IMR-90 (cell line): ENCODE measurements at regions not wholly inside any gene's neighbourhood (a gene's known extent, or its start where the extent isn't known, plus 50 kb on each side); places are given as distances from the start of the nearest gene placed in this dataset.

Source experiments
- ATAC-seq: fragments of 200-7000 bp; cut with Tn5 transposase; 2 replicates; pipeline ENCODE4 v1.9.1; 2020; ENCODE audit warnings: low read depth, mild to moderate bottlenecking, moderate library complexity
- BruUV-seq: library from RNA; stranded (reverse); fragments of 400-500 nt; replicated peaks from 2 replicates; lab custom pipeline; 2021; lab: Mats Ljungman, UMichigan
- CTCF ChIA-PET: fragments of 300-600 bp; formaldehyde crosslinking; extraction: SDS; loops from one replicate; lab custom pipeline; 2021; ENCODE audit warnings: antibody characterized with exemption; lab: Yijun Ruan, JAX
- POLR2A ChIA-PET: fragments of 300-600 bp; sonication (Branson Sonifier 250); formaldehyde crosslinking; loops from one replicate; lab custom pipeline; 2022; ENCODE audit warnings: antibody characterized with exemption; ENCODE audit not compliant: unreplicated experiment; lab: Charles Lee
- DNase-seq: peaks from one replicate; pipeline ENCODE4 v3.0.0; 2013
- H2AFZ ChIP-seq: replicated peaks from 2 replicates; pipeline ENCODE3; 2013; ENCODE audit warnings: low read length, mild to moderate bottlenecking; ENCODE audit not compliant: poor library complexity
- H2AK5ac ChIP-seq: 2 replicates; pipeline ENCODE4 v1.6.1; 2013; ENCODE audit warnings: low read depth, low read length, inconsistent platforms
- H2AK9ac ChIP-seq: replicated peaks from 2 replicates; pipeline ENCODE3; 2013; ENCODE audit warnings: mild to moderate bottlenecking, low read depth, low read length, moderate library complexity; ENCODE audit not compliant: poor library complexity
- H2BK120ac ChIP-seq: 2 replicates; pipeline ENCODE4 v1.6.1; 2013; ENCODE audit warnings: low read depth, low read length, inconsistent platforms
- H2BK15ac ChIP-seq: 3 replicates; pipeline ENCODE4 v1.6.1; 2013; ENCODE audit warnings: low read depth, low read length, inconsistent platforms
- H2BK20ac ChIP-seq: 2 replicates; pipeline ENCODE4 v1.6.1; 2013; ENCODE audit warnings: low read depth, mild to moderate bottlenecking, inconsistent platforms, low read length, moderate library complexity
- H2BK5ac ChIP-seq: 2 replicates; pipeline ENCODE4 v1.6.1; 2013; ENCODE audit warnings: mild to moderate bottlenecking, low read depth, low read length, inconsistent platforms; ENCODE audit not compliant: poor library complexity, severe bottlenecking
- H3K14ac ChIP-seq: replicated peaks from 2 replicates; pipeline ENCODE4 v1.6.1; 2013; ENCODE audit warnings: low read depth, low read length, inconsistent platforms
- H3K18ac ChIP-seq: 2 replicates; pipeline ENCODE4 v1.6.1; 2013; ENCODE audit warnings: low read depth, low read length, control low read depth
- H3K23ac ChIP-seq: 2 replicates; pipeline ENCODE4 v1.6.1; 2013; ENCODE audit warnings: low read depth, low read length, inconsistent platforms
- H3K27ac ChIP-seq: 2 replicates; pipeline ENCODE4 v1.5.1; 2013; ENCODE audit warnings: mild to moderate bottlenecking, control low read depth, low read length; ENCODE audit not compliant: insufficient read depth
- H3K27me3 ChIP-seq: 2 replicates; pipeline ENCODE4 v1.6.1; 2013; ENCODE audit warnings: low read length; ENCODE audit not compliant: control insufficient read depth, insufficient read depth
- H3K36me3 ChIP-seq: 2 replicates; pipeline ENCODE4 v1.6.1; 2013; ENCODE audit warnings: low read length, mixed read lengths; ENCODE audit not compliant: control insufficient read depth, insufficient read depth
- H3K4ac ChIP-seq: 2 replicates; pipeline ENCODE4 v1.6.1; 2013; ENCODE audit warnings: low read depth, low read length, inconsistent platforms
- H3K4me1 ChIP-seq: 2 replicates; pipeline ENCODE4 v1.6.1; 2013; ENCODE audit warnings: low read length, mixed read lengths; ENCODE audit not compliant: control insufficient read depth, insufficient read depth
- H3K4me2 ChIP-seq: 2 replicates; pipeline ENCODE4 v1.6.1; 2013; ENCODE audit warnings: low read depth, mild to moderate bottlenecking, control low read depth, low read length, moderate library complexity
- H3K4me3 ChIP-seq: 2 replicates; pipeline ENCODE4 v1.5.1; 2013; ENCODE audit warnings: low read depth, mild to moderate bottlenecking, control low read depth, low read length, moderate library complexity; ENCODE audit not compliant: insufficient read depth
- H3K56ac ChIP-seq: 2 replicates; pipeline ENCODE4 v1.6.1; 2013; ENCODE audit warnings: low read length, inconsistent platforms; ENCODE audit not compliant: insufficient read depth; ENCODE audit errors: extremely low read depth
- H3K79me1 ChIP-seq, 2 experiments: 2 replicates each; pipeline ENCODE4 v1.6.1; 2013; ENCODE audit warnings: low read length in 2 of 2, inconsistent platforms in 1 of 2, low read depth in 1 of 2
- H3K9ac ChIP-seq: 2 replicates; pipeline ENCODE4 v1.6.1; 2013; ENCODE audit warnings: low read depth, low read length, control low read depth
- H3K9me1 ChIP-seq: 2 replicates; pipeline ENCODE4 v1.6.1; 2013; ENCODE audit warnings: low read length, inconsistent platforms; ENCODE audit not compliant: insufficient read depth
- H3K9me3 ChIP-seq: 2 replicates; pipeline ENCODE4 v1.6.1; 2013; ENCODE audit warnings: low read length; ENCODE audit not compliant: control insufficient read depth, insufficient read depth
- H4K20me1 ChIP-seq: 2 replicates; pipeline ENCODE4 v1.6.1; 2013; ENCODE audit warnings: low read length, inconsistent platforms; ENCODE audit not compliant: insufficient read depth
- H4K5ac ChIP-seq: 2 replicates; pipeline ENCODE4 v1.6.1; 2013; ENCODE audit warnings: mild to moderate bottlenecking, low read depth, low read length, control low read depth
- H4K8ac ChIP-seq, 2 experiments: 2 replicates each; pipeline ENCODE4 v1.6.1; 2013; ENCODE audit warnings: low read depth in 2 of 2, low read length in 2 of 2, control low read depth in 1 of 2, inconsistent platforms in 1 of 2
- H4K91ac ChIP-seq: 2 replicates; pipeline ENCODE4 v1.6.1; 2013; ENCODE audit warnings: low read depth, low read length, inconsistent platforms; ENCODE audit not compliant: insufficient read depth
- CEBPB ChIP-seq: IDR thresholded peaks from 2 replicates; pipeline ENCODE4 v1.6.1; 2012; ENCODE audit warnings: low read depth, low read length, improper control_type of control experiment
- CHD1 ChIP-seq: IDR thresholded peaks from 2 replicates; pipeline ENCODE4 v1.6.1; 2012; ENCODE audit warnings: low read depth, low read length, improper control_type of control experiment
- CTCF ChIP-seq: conservative IDR thresholded peaks from 2 replicates; pipeline ENCODE4 v1.5.1; 2012; ENCODE audit warnings: mild to moderate bottlenecking, low read depth, low read length, improper control_type of control experiment
- ELK1 ChIP-seq: fragments of 150-350 bp; IDR thresholded peaks from 2 replicates; pipeline ENCODE4 v1.6.1; 2016; ENCODE audit warnings: low read depth, mild to moderate bottlenecking, low read length, moderate library complexity, borderline replicate concordance
- FOS ChIP-seq: fragments of 150-350 bp; IDR thresholded peaks from 2 replicates; pipeline ENCODE4 v1.6.1; 2016; ENCODE audit warnings: low read depth, low read length
- MAFK ChIP-seq: IDR thresholded peaks from 2 replicates; pipeline ENCODE4 v1.6.1; 2012; ENCODE audit warnings: low read depth, low read length, improper control_type of control experiment
- MAZ ChIP-seq: IDR thresholded peaks from 2 replicates; pipeline ENCODE4 v1.6.1; 2012; ENCODE audit warnings: low read depth, mild to moderate bottlenecking, low read length, improper control_type of control experiment, moderate library complexity, borderline replicate concordance
- MXI1 ChIP-seq: IDR thresholded peaks from 2 replicates; pipeline ENCODE4 v1.6.1; 2012; ENCODE audit warnings: low read depth, mild to moderate bottlenecking, low read length, moderate library complexity, borderline replicate concordance
- NFE2L2 ChIP-seq: fragments of 150-350 bp; IDR thresholded peaks from 2 replicates; pipeline ENCODE4 v1.6.1; 2016; ENCODE audit warnings: low read depth, mild to moderate bottlenecking, low read length
- POLR2A ChIP-seq: IDR thresholded peaks from 2 replicates; pipeline ENCODE4 v1.6.1; 2012; ENCODE audit warnings: mild to moderate bottlenecking, low read depth, low read length
- RAD21 ChIP-seq: IDR thresholded peaks from 2 replicates; pipeline ENCODE4 v1.6.1; 2012; ENCODE audit warnings: low read length, improper control_type of control experiment
- RCOR1 ChIP-seq: IDR thresholded peaks from 2 replicates; pipeline ENCODE4 v1.6.1; 2012; ENCODE audit warnings: mild to moderate bottlenecking, low read length, improper control_type of control experiment; ENCODE audit not compliant: insufficient replicate concordance
- SMC3 ChIP-seq: fragments of 150-350 bp; IDR thresholded peaks from 2 replicates; pipeline ENCODE4 v1.6.1; 2016; ENCODE audit warnings: low read depth, mild to moderate bottlenecking, antibody characterized with exemption, low read length, moderate library complexity
- WGBS, 2 experiments: methylation state at CpG; one replicate each; pipeline versions ENCODE4 v1.1.5 to v1.1.7; 2013; ENCODE audit warnings: missing lambda C conversion rate in 2 of 2; ENCODE audit not compliant: insufficient read length in 1 of 2; ENCODE audit errors: extremely low coverage in 2 of 2; 5-methylcytosine and 5-hydroxymethylcytosine counted together
- dilution Hi-C: fragments of 300-500 bp; cut with HindIII; formaldehyde crosslinking; loops from one replicate; pipeline ENCODE4 v1.14.3; 2018; ENCODE audit warnings: low sequenced_read_pairs; ENCODE audit not compliant: unreplicated experiment
- in situ Hi-C: fragments of 300-500 bp; cut with MboI; formaldehyde crosslinking; loops from 3 replicates; pipeline ENCODE4 v1.14.3; 2019; ENCODE audit warnings: low sequenced_read_pairs, inconsistent platforms, mixed read lengths
- intact Hi-C: fragments of 100-400 bp; cut with micrococcal nuclease; formaldehyde crosslinking; loops from 2 replicates; pipeline ENCODE4 v1.10.0; 2022
- TF ChIP-seq, protein P1 (sequence below): fragments of 150-350 bp; IDR thresholded peaks from 2 replicates; pipeline ENCODE4 v1.6.1; 2017; ENCODE audit warnings: mild to moderate bottlenecking, antibody characterized with exemption, low read length, low read depth

GRCh38 chr3:22960105-22960984, 242.8 kb upstream of the UBE2E2 start:
- H3K4me2 ChIP-seq, result no peak overlapping the region
- no peaks in the 10 kb centered on the region for H3K4me1 ChIP-seq
- H3K27me3 ChIP-seq, result no peaks in the 10 kb centered on the region
- H3K18ac ChIP-seq, result no peak overlapping the region
- H3K56ac ChIP-seq, result no peak overlapping the region
- DNase-seq (peak; percentile 26), ATAC-seq (0 out of 2 replicates have a peak, but pooled peaks have one; percentile 40)
- H3K79me1 ChIP-seq, result no peaks in the 10 kb centered on the region
- no peak overlapping the region for H4K8ac ChIP-seq
- no peak overlapping the region for H3K4me3 ChIP-seq
- no peak overlapping the region for H2BK20ac ChIP-seq
- ChIA-PET POLR2A (interaction anchor here (0.6 kb wide), 1 partner anchor 25 kb away, joined by 3 read pairs; no protein-coding TSS in a partner anchor), CTCF (interaction anchor here (0.7 to 1.0 kb wide), 3 partner anchors 23 to 38 kb away, joined by 4 to 6 read pairs (median 6); no protein-coding TSS in a partner anchor)
- H3K4ac ChIP-seq, result no peak overlapping the region
- H2BK120ac ChIP-seq, result no peak overlapping the region
- H2AK5ac ChIP-seq, result no peak overlapping the region
- in situ Hi-C loops, result loop anchor here (25.0 kb wide), 1 partner anchor 398 kb away; no protein-coding TSS in a partner anchor
- H2BK5ac ChIP-seq, result no peak overlapping the region
- dilution Hi-C loops, result no loop called here
- H2BK15ac ChIP-seq, result no peak overlapping the region
- H3K23ac ChIP-seq, result no peak overlapping the region
- H3K9me1 ChIP-seq, result no peaks in the 10 kb centered on the region
- no peak overlapping the region for H4K91ac ChIP-seq
- H3K9me3 ChIP-seq, result no peaks in the 10 kb centered on the region
- H4K5ac ChIP-seq, result no peak overlapping the region
- H3K9ac ChIP-seq, result no peak overlapping the region
- H4K20me1 ChIP-seq, result no peaks in the 10 kb centered on the region
- H3K36me3 ChIP-seq, result no peaks in the 10 kb centered on the region
- WGBS, 2 experiments, result no CpG with 5 or more reads among the region's 8 CpGs
- no peak overlapping the region for H2AK9ac ChIP-seq
- H2AFZ ChIP-seq, result no peak overlapping the region
- intact Hi-C loops, result loop anchor here (1.0 to 10.0 kb wide), 3 partner anchors 38 to 840 kb away; no protein-coding TSS in a partner anchor
- H3K14ac ChIP-seq, result no peak overlapping the region
- no TSS peak for BruUV-seq
- no peak overlapping the region for H3K27ac ChIP-seq
- TF ChIP-seq, protein P1, sequence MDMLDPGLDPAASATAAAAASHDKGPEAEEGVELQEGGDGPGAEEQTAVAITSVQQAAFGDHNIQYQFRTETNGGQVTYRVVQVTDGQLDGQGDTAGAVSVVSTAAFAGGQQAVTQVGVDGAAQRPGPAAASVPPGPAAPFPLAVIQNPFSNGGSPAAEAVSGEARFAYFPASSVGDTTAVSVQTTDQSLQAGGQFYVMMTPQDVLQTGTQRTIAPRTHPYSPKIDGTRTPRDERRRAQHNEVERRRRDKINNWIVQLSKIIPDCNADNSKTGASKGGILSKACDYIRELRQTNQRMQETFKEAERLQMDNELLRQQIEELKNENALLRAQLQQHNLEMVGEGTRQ, result no peak
- TF ChIP-seq NFE2L2 (no peak), CEBPB (no peak), SMC3 (peak; percentile 48), POLR2A (no peak), CTCF (peak; percentile 69), MAFK (no peak), CHD1 (no peak), RCOR1 (no peak), ELK1 (no peak), MXI1 (no peak), MAZ (no peak), FOS (no peak), RAD21 (peak; percentile 62)
